ENCODE measurements at regions not wholly inside any gene's neighbourhood (a gene's known extent, or its start where the extent isn't known, plus 50 kb on each side); places are given as distances from the start of the nearest gene placed in this dataset.

GRCh38 chr21:26404288-26404687 is 168.8 kb downstream of the CYYR1 start:
- Histone ChIP-seq H3K9ac (ENCODE audit: low read length) (no peak overlapping the region), H2AFZ (ENCODE audit: low read depth, low read length) (no peak overlapping the region), H3K4me1 (ENCODE audit: insufficient read depth, low read length) (peaks cover 18% of the 10 kb centered on the region), H3K9me3 (ENCODE audit: insufficient read depth, low read depth, low read length) (no peaks in the 10 kb centered on the region), H4K20me1 (ENCODE audit: insufficient read depth, low read length) (no peaks in the 10 kb centered on the region), H3K4me2 (ENCODE audit: low read length) (no peak overlapping the region), H3K4me3 (ENCODE audit: insufficient read depth, low read depth, low read length) (no peak overlapping the region), H3K27me3 (ENCODE audit: insufficient read depth, low read length) (no peaks in the 10 kb centered on the region), H3K79me2 (ENCODE audit: insufficient read depth, low read length) (no peaks in the 10 kb centered on the region), H3K27ac (ENCODE audit: low read depth, low read length) (no peak overlapping the region), H3K36me3 (ENCODE audit: insufficient read depth, low read length) (no peaks in the 10 kb centered on the region)
- FAIRE-seq (no peak), DNase-seq (ENCODE audit: low read depth) (no peak)
- Mint-ChIP-seq H3K27me3 (ENCODE audit: low read depth, unreplicated experiment) (no peaks in the 10 kb centered on the region), H3K4me1 (ENCODE audit: low read depth, unreplicated experiment) (peaks cover 20% of the 10 kb centered on the region), H3K36me3 (ENCODE audit: low read depth, unreplicated experiment) (no peaks in the 10 kb centered on the region), H3K27ac (ENCODE audit: unreplicated experiment) (no peak overlapping the region), H3K4me3 (ENCODE audit: unreplicated experiment) (no peak overlapping the region), H3K9me3 (ENCODE audit: unreplicated experiment) (peaks cover under 1% of the 10 kb centered on the region)
- no peak for TF ChIP-seq EZH2 (IDR thresholded peaks at IDR 0.05; ENCODE audit: insufficient read depth, low read length)
- TF ChIP-seq CTCF (IDR thresholded peaks at IDR 0.05; ENCODE audit: insufficient read depth, low read depth, low read length), result no peak

GRCh38 chr21:26403321-26403720 is 169.8 kb downstream of the CYYR1 start:
- Mint-ChIP-seq H3K36me3 (ENCODE audit: low read depth, unreplicated experiment) (no peaks in the 10 kb centered on the region), H3K27ac (ENCODE audit: unreplicated experiment) (no peak overlapping the region)
- H3K4me1 ChIP-seq (ENCODE audit: insufficient read depth, low read length), result peaks cover 18% of the 10 kb centered on the region

More at GRCh38 chr21:26403321-26403720, 169.8 kb downstream of the CYYR1 start:
- H3K9ac ChIP-seq (ENCODE audit: low read length), result no peak overlapping the region
- no peaks in the 10 kb centered on the region for H3K9me3 ChIP-seq (ENCODE audit: insufficient read depth, low read depth, low read length)
- H4K20me1 ChIP-seq (ENCODE audit: insufficient read depth, low read length), result no peaks in the 10 kb centered on the region
- no peaks in the 10 kb centered on the region for H3K27me3 ChIP-seq (ENCODE audit: insufficient read depth, low read length)
- H2AFZ ChIP-seq (ENCODE audit: low read depth, low read length), result no peak overlapping the region
- H3K79me2 ChIP-seq (ENCODE audit: insufficient read depth, low read length), result no peaks in the 10 kb centered on the region
- Mint-ChIP-seq H3K9me3 (ENCODE audit: unreplicated experiment) (peaks cover 9% of the 10 kb centered on the region), H3K4me3 (ENCODE audit: unreplicated experiment) (no peak overlapping the region), H3K4me1 (ENCODE audit: low read depth, unreplicated experiment) (peaks cover 20% of the 10 kb centered on the region), H3K27me3 (ENCODE audit: low read depth, unreplicated experiment) (no peaks in the 10 kb centered on the region)
- H3K4me2 ChIP-seq (ENCODE audit: low read length), result no peak overlapping the region
- DNase-seq (ENCODE audit: low read depth), result no peak
- H3K4me3 ChIP-seq (ENCODE audit: insufficient read depth, low read depth, low read length), result no peak overlapping the region
- no peak overlapping the region for H3K27ac ChIP-seq (ENCODE audit: low read depth, low read length)
- TF ChIP-seq EZH2 (IDR thresholded peaks at IDR 0.05; ENCODE audit: insufficient read depth, low read length), result no peak
- no peak for TF ChIP-seq CTCF (IDR thresholded peaks at IDR 0.05; ENCODE audit: insufficient read depth, low read depth, low read length)
- FAIRE-seq, result no peak
- no peaks in the 10 kb centered on the region for H3K36me3 ChIP-seq (ENCODE audit: insufficient read depth, low read length)
